IMR-90 (cell line): ENCODE measurements at regions not wholly inside any gene's neighbourhood (a gene's known extent, or its start where the extent isn't known, plus 50 kb on each side); places are given as distances from the start of the nearest gene placed in this dataset.

Experiments used
- ATAC-seq: fragments of 200-7000 bp; cut with Tn5 transposase; 2 replicates; pipeline ENCODE4 v1.9.1; 2020; ENCODE audit warnings: low read depth, mild to moderate bottlenecking, moderate library complexity
- BruUV-seq: library from RNA; stranded (reverse); fragments of 400-500 nt; replicated peaks from 2 replicates; lab custom pipeline; 2021; lab: Mats Ljungman, UMichigan
- CTCF ChIA-PET: fragments of 300-600 bp; formaldehyde crosslinking; extraction: SDS; loops from one replicate; lab custom pipeline; 2021; ENCODE audit warnings: antibody characterized with exemption; lab: Yijun Ruan, JAX
- POLR2A ChIA-PET: fragments of 300-600 bp; sonication (Branson Sonifier 250); formaldehyde crosslinking; loops from one replicate; lab custom pipeline; 2022; ENCODE audit warnings: antibody characterized with exemption; ENCODE audit not compliant: unreplicated experiment; lab: Charles Lee
- DNase-seq: peaks from one replicate; pipeline ENCODE4 v3.0.0; 2013
- H2AFZ ChIP-seq: replicated peaks from 2 replicates; pipeline ENCODE3; 2013; ENCODE audit warnings: low read length, mild to moderate bottlenecking; ENCODE audit not compliant: poor library complexity
- H2AK5ac ChIP-seq: 2 replicates; pipeline ENCODE4 v1.6.1; 2013; ENCODE audit warnings: low read depth, low read length, inconsistent platforms
- H2AK9ac ChIP-seq: replicated peaks from 2 replicates; pipeline ENCODE3; 2013; ENCODE audit warnings: mild to moderate bottlenecking, low read depth, low read length, moderate library complexity; ENCODE audit not compliant: poor library complexity
- H2BK120ac ChIP-seq: 2 replicates; pipeline ENCODE4 v1.6.1; 2013; ENCODE audit warnings: low read depth, low read length, inconsistent platforms
- H2BK15ac ChIP-seq: 3 replicates; pipeline ENCODE4 v1.6.1; 2013; ENCODE audit warnings: low read depth, low read length, inconsistent platforms
- H2BK20ac ChIP-seq: 2 replicates; pipeline ENCODE4 v1.6.1; 2013; ENCODE audit warnings: low read depth, mild to moderate bottlenecking, inconsistent platforms, low read length, moderate library complexity
- H2BK5ac ChIP-seq: 2 replicates; pipeline ENCODE4 v1.6.1; 2013; ENCODE audit warnings: mild to moderate bottlenecking, low read depth, low read length, inconsistent platforms; ENCODE audit not compliant: poor library complexity, severe bottlenecking
- H3K14ac ChIP-seq: replicated peaks from 2 replicates; pipeline ENCODE4 v1.6.1; 2013; ENCODE audit warnings: low read depth, low read length, inconsistent platforms
- H3K18ac ChIP-seq: 2 replicates; pipeline ENCODE4 v1.6.1; 2013; ENCODE audit warnings: low read depth, low read length, control low read depth
- H3K23ac ChIP-seq: 2 replicates; pipeline ENCODE4 v1.6.1; 2013; ENCODE audit warnings: low read depth, low read length, inconsistent platforms
- H3K27ac ChIP-seq: 2 replicates; pipeline ENCODE4 v1.5.1; 2013; ENCODE audit warnings: mild to moderate bottlenecking, control low read depth, low read length; ENCODE audit not compliant: insufficient read depth
- H3K27me3 ChIP-seq: 2 replicates; pipeline ENCODE4 v1.6.1; 2013; ENCODE audit warnings: low read length; ENCODE audit not compliant: control insufficient read depth, insufficient read depth
- H3K36me3 ChIP-seq: 2 replicates; pipeline ENCODE4 v1.6.1; 2013; ENCODE audit warnings: low read length, mixed read lengths; ENCODE audit not compliant: control insufficient read depth, insufficient read depth
- H3K4ac ChIP-seq: 2 replicates; pipeline ENCODE4 v1.6.1; 2013; ENCODE audit warnings: low read depth, low read length, inconsistent platforms
- H3K4me1 ChIP-seq: 2 replicates; pipeline ENCODE4 v1.6.1; 2013; ENCODE audit warnings: low read length, mixed read lengths; ENCODE audit not compliant: control insufficient read depth, insufficient read depth
- H3K4me2 ChIP-seq: 2 replicates; pipeline ENCODE4 v1.6.1; 2013; ENCODE audit warnings: low read depth, mild to moderate bottlenecking, control low read depth, low read length, moderate library complexity
- H3K4me3 ChIP-seq: 2 replicates; pipeline ENCODE4 v1.5.1; 2013; ENCODE audit warnings: low read depth, mild to moderate bottlenecking, control low read depth, low read length, moderate library complexity; ENCODE audit not compliant: insufficient read depth
- H3K56ac ChIP-seq: 2 replicates; pipeline ENCODE4 v1.6.1; 2013; ENCODE audit warnings: low read length, inconsistent platforms; ENCODE audit not compliant: insufficient read depth; ENCODE audit errors: extremely low read depth
- H3K79me1 ChIP-seq, 2 experiments: 2 replicates each; pipeline ENCODE4 v1.6.1; 2013; ENCODE audit warnings: low read length in 2 of 2, inconsistent platforms in 1 of 2, low read depth in 1 of 2
- H3K9ac ChIP-seq: 2 replicates; pipeline ENCODE4 v1.6.1; 2013; ENCODE audit warnings: low read depth, low read length, control low read depth
- H3K9me1 ChIP-seq: 2 replicates; pipeline ENCODE4 v1.6.1; 2013; ENCODE audit warnings: low read length, inconsistent platforms; ENCODE audit not compliant: insufficient read depth
- H3K9me3 ChIP-seq: 2 replicates; pipeline ENCODE4 v1.6.1; 2013; ENCODE audit warnings: low read length; ENCODE audit not compliant: control insufficient read depth, insufficient read depth
- H4K20me1 ChIP-seq: 2 replicates; pipeline ENCODE4 v1.6.1; 2013; ENCODE audit warnings: low read length, inconsistent platforms; ENCODE audit not compliant: insufficient read depth
- H4K5ac ChIP-seq: 2 replicates; pipeline ENCODE4 v1.6.1; 2013; ENCODE audit warnings: mild to moderate bottlenecking, low read depth, low read length, control low read depth
- H4K8ac ChIP-seq, 2 experiments: 2 replicates each; pipeline ENCODE4 v1.6.1; 2013; ENCODE audit warnings: low read depth in 2 of 2, low read length in 2 of 2, control low read depth in 1 of 2, inconsistent platforms in 1 of 2
- H4K91ac ChIP-seq: 2 replicates; pipeline ENCODE4 v1.6.1; 2013; ENCODE audit warnings: low read depth, low read length, inconsistent platforms; ENCODE audit not compliant: insufficient read depth
- RAD21 ChIP-seq: IDR thresholded peaks from 2 replicates; pipeline ENCODE4 v1.6.1; 2012; ENCODE audit warnings: low read length, improper control_type of control experiment
- WGBS, 2 experiments: methylation state at CpG; one replicate each; pipeline versions ENCODE4 v1.1.5 to v1.1.7; 2013; ENCODE audit warnings: missing lambda C conversion rate in 2 of 2; ENCODE audit not compliant: insufficient read length in 1 of 2; ENCODE audit errors: extremely low coverage in 2 of 2; 5-methylcytosine and 5-hydroxymethylcytosine counted together
- dilution Hi-C: fragments of 300-500 bp; cut with HindIII; formaldehyde crosslinking; loops from one replicate; pipeline ENCODE4 v1.14.3; 2018; ENCODE audit warnings: low sequenced_read_pairs; ENCODE audit not compliant: unreplicated experiment
- in situ Hi-C: fragments of 300-500 bp; cut with MboI; formaldehyde crosslinking; loops from 3 replicates; pipeline ENCODE4 v1.14.3; 2019; ENCODE audit warnings: low sequenced_read_pairs, inconsistent platforms, mixed read lengths
- intact Hi-C: fragments of 100-400 bp; cut with micrococcal nuclease; formaldehyde crosslinking; loops from 2 replicates; pipeline ENCODE4 v1.10.0; 2022

GRCh38 chr2:228625481-228625880 lies 444.0 kb upstream of the SPHKAP start:
- no peak overlapping the region for H3K4me3 ChIP-seq
- H3K56ac ChIP-seq, result no peak overlapping the region
- no peak overlapping the region for H4K5ac ChIP-seq
- H3K27ac ChIP-seq, result no peak overlapping the region
- DNase-seq (no peak), ATAC-seq (no peak)
- H3K9me3 ChIP-seq, result peaks cover 5% of the 10 kb centered on the region; the same call in 1 of the 2 replicates
- no peaks in the 10 kb centered on the region for H4K20me1 ChIP-seq
- H3K14ac ChIP-seq, result no peak overlapping the region
- no peak for TF ChIP-seq RAD21
- intact Hi-C loops, result no loop called here
- H3K79me1 ChIP-seq, result no peaks in the 10 kb centered on the region
- no CpG with 5 or more reads among the region's 3 CpGs for WGBS, 2 experiments
- BruUV-seq, result no TSS peak
- no peaks in the 10 kb centered on the region for H3K36me3 ChIP-seq
- H2BK5ac ChIP-seq, result no peak overlapping the region
- ChIA-PET CTCF (no interaction called here), POLR2A (no interaction called here)
- H2AK5ac ChIP-seq, result no peak overlapping the region
- no peak overlapping the region for H4K8ac ChIP-seq
- H2BK120ac ChIP-seq, result no peak overlapping the region
- in situ Hi-C loops, result no loop called here
- H2AK9ac ChIP-seq, result no peak overlapping the region
- H3K4me2 ChIP-seq, result no peak overlapping the region
- no peak overlapping the region for H3K9ac ChIP-seq
- no peaks in the 10 kb centered on the region for H3K4me1 ChIP-seq
- no peak overlapping the region for H3K18ac ChIP-seq
- H3K4ac ChIP-seq, result no peak overlapping the region
- H2BK20ac ChIP-seq, result no peak overlapping the region
- H3K27me3 ChIP-seq, result no peaks in the 10 kb centered on the region
- no peak overlapping the region for H2BK15ac ChIP-seq
- no peak overlapping the region for H3K23ac ChIP-seq
- H4K91ac ChIP-seq, result no peak overlapping the region
- dilution Hi-C loops, result no loop called here
- no peaks in the 10 kb centered on the region for H3K9me1 ChIP-seq
- H2AFZ ChIP-seq, result no peak overlapping the region
